Astrocyte (in vitro differentiated cells and primary cell): ENCODE measurements at regions not wholly inside any gene's neighbourhood (a gene's known extent, or its start where the extent isn't known, plus 50 kb on each side); places are given as distances from the start of the nearest gene placed in this dataset.

Experiments used
- DNase-seq: peaks from one replicate; pipeline ENCODE4 v3.0.0-alpha.2; 2010; ENCODE audit warnings: low read depth
- FAIRE-seq: peaks from 2 replicates; lab custom pipeline; 2011; peaks lifted over from hg19 to GRCh38; lab: Jason Lieb, UNC
- H2AFZ ChIP-seq: 2 replicates; pipeline ENCODE4 v1.6.0; 2012; ENCODE audit warnings: low read depth, low read length, inconsistent platforms
- H3K27ac ChIP-seq: 2 replicates; pipeline ENCODE4 v1.5.1; 2011; ENCODE audit warnings: low read depth, low read length, inconsistent platforms
- H3K27me3 ChIP-seq: 2 replicates; pipeline ENCODE4 v1.6.0; 2011; ENCODE audit warnings: low read length, inconsistent platforms; ENCODE audit not compliant: insufficient read depth
- H3K36me3 ChIP-seq: 2 replicates; pipeline ENCODE4 v1.5.1; 2011; ENCODE audit warnings: low read length, inconsistent platforms; ENCODE audit not compliant: insufficient read depth
- H3K4me1 ChIP-seq: 2 replicates; pipeline ENCODE4 v1.5.1; 2011; ENCODE audit warnings: low read length, inconsistent platforms; ENCODE audit not compliant: insufficient read depth
- H3K4me2 ChIP-seq: 2 replicates; pipeline ENCODE4 v1.6.0; 2012; ENCODE audit warnings: low read length, inconsistent platforms
- H3K4me3 ChIP-seq: 2 replicates; pipeline ENCODE4 v1.5.1; 2011; ENCODE audit warnings: low read depth, mild to moderate bottlenecking, low read length, inconsistent platforms; ENCODE audit not compliant: insufficient read depth
- H3K79me2 ChIP-seq: 2 replicates; pipeline ENCODE4 v1.6.0; 2012; ENCODE audit warnings: mild to moderate bottlenecking, low read length, inconsistent platforms; ENCODE audit not compliant: insufficient read depth
- H3K9ac ChIP-seq: 2 replicates; pipeline ENCODE4 v1.6.0; 2012; ENCODE audit warnings: mild to moderate bottlenecking, low read length, inconsistent platforms
- H3K9me3 ChIP-seq: 2 replicates; pipeline ENCODE4 v1.5.1; 2012; ENCODE audit warnings: low read depth, mild to moderate bottlenecking, low read length, inconsistent platforms; ENCODE audit not compliant: insufficient read depth
- H4K20me1 ChIP-seq: 2 replicates; pipeline ENCODE4 v1.6.0; 2012; ENCODE audit warnings: low read length, inconsistent platforms; ENCODE audit not compliant: insufficient read depth
- H3K27ac Mint-ChIP-seq: one replicate; pipeline ENCODE4 v1.8.0; 2021; ENCODE audit warnings: mild to moderate bottlenecking, mixed read lengths; ENCODE audit not compliant: unreplicated experiment
- H3K27me3 Mint-ChIP-seq: one replicate; pipeline ENCODE4 v1.8.0; 2021; ENCODE audit warnings: low read depth, mixed read lengths; ENCODE audit not compliant: unreplicated experiment
- H3K36me3 Mint-ChIP-seq: one replicate; pipeline ENCODE4 v1.8.0; 2021; ENCODE audit warnings: low read depth, mixed read lengths; ENCODE audit not compliant: unreplicated experiment
- H3K4me1 Mint-ChIP-seq: one replicate; pipeline ENCODE4 v1.8.0; 2021; ENCODE audit warnings: low read depth, mixed read lengths; ENCODE audit not compliant: unreplicated experiment
- H3K4me3 Mint-ChIP-seq: one replicate; pipeline ENCODE4 v1.8.0; 2021; ENCODE audit warnings: mild to moderate bottlenecking, moderate library complexity, mixed read lengths; ENCODE audit not compliant: unreplicated experiment
- H3K9me3 Mint-ChIP-seq: one replicate; pipeline ENCODE4 v1.8.0; 2021; ENCODE audit warnings: mild to moderate bottlenecking, mixed read lengths; ENCODE audit not compliant: unreplicated experiment
- CTCF ChIP-seq: IDR thresholded peaks from 2 replicates; pipeline ENCODE4 v1.5.1; 2011; ENCODE audit warnings: low read depth, mild to moderate bottlenecking, inconsistent platforms, low read length, moderate library complexity; ENCODE audit not compliant: insufficient read depth
- EZH2 ChIP-seq: IDR thresholded peaks from 2 replicates; pipeline ENCODE4 v1.6.1; 2012; ENCODE audit warnings: mild to moderate bottlenecking, low read length, inconsistent platforms; ENCODE audit not compliant: insufficient read depth

- H3K27me3 ChIP-seq: no peaks in the 10 kb centered on the region
- H3K36me3 ChIP-seq: no peaks in the 10 kb centered on the region
- TF ChIP-seq CTCF (no peak), EZH2 (no peak)
- Mint-ChIP-seq H3K9me3 (peaks cover 3% of the 10 kb centered on the region), H3K27ac (no peak overlapping the region), H3K4me1 (peaks cover 13% of the 10 kb centered on the region), H3K4me3 (no peak overlapping the region), H3K27me3 (peaks cover 35% of the 10 kb centered on the region), H3K36me3 (no peaks in the 10 kb centered on the region)
- no peaks in the 10 kb centered on the region for H4K20me1 ChIP-seq
- no peak overlapping the region for H3K4me2 ChIP-seq
- H3K4me1 ChIP-seq: no peaks in the 10 kb centered on the region
- H3K27ac ChIP-seq: no peak overlapping the region
- H3K4me3 ChIP-seq: no peak overlapping the region
- no peaks in the 10 kb centered on the region for H3K9me3 ChIP-seq
- no peaks in the 10 kb centered on the region for H3K79me2 ChIP-seq
- no peak for FAIRE-seq
- no peak overlapping the region for H3K9ac ChIP-seq
- no peak for DNase-seq
- no peak overlapping the region for H2AFZ ChIP-seq
These were observed 595.1 kb downstream of the BUD13 start for GRCh38 chr11:116177521-116178210.

- Mint-ChIP-seq H3K36me3 (no peaks in the 10 kb centered on the region), H3K27ac (no peak overlapping the region), H3K4me1 (peaks cover 13% of the 10 kb centered on the region), H3K9me3 (peaks cover 3% of the 10 kb centered on the region), H3K27me3 (peaks cover 34% of the 10 kb centered on the region), H3K4me3 (no peak overlapping the region)
- H2AFZ ChIP-seq: no peak overlapping the region
- no peak overlapping the region for H3K27ac ChIP-seq
- H4K20me1 ChIP-seq: no peaks in the 10 kb centered on the region
- H3K9me3 ChIP-seq: no peaks in the 10 kb centered on the region
- H3K4me1 ChIP-seq: no peaks in the 10 kb centered on the region
- FAIRE-seq (no peak), DNase-seq (no peak)
- no peaks in the 10 kb centered on the region for H3K79me2 ChIP-seq
- H3K27me3 ChIP-seq: no peaks in the 10 kb centered on the region
- H3K4me2 ChIP-seq: no peak overlapping the region
- H3K36me3 ChIP-seq: no peaks in the 10 kb centered on the region
- no peak overlapping the region for H3K9ac ChIP-seq
- H3K4me3 ChIP-seq: no peak overlapping the region
- TF ChIP-seq EZH2 (no peak), CTCF (no peak)
These were observed 596.2 kb downstream of the BUD13 start for GRCh38 chr11:116176484-116177005.

- H3K4me3 ChIP-seq: no peak overlapping the region
- Mint-ChIP-seq H3K4me3 (no peak overlapping the region), H3K27ac (no peak overlapping the region), H3K9me3 (peaks cover 3% of the 10 kb centered on the region), H3K36me3 (no peaks in the 10 kb centered on the region), H3K27me3 (peaks cover 29% of the 10 kb centered on the region), H3K4me1 (peaks cover 13% of the 10 kb centered on the region)
- no peaks in the 10 kb centered on the region for H3K27me3 ChIP-seq
- DNase-seq: no peak
- FAIRE-seq: no peak
- no peaks in the 10 kb centered on the region for H3K9me3 ChIP-seq
- H3K9ac ChIP-seq: no peak overlapping the region
- no peaks in the 10 kb centered on the region for H3K4me1 ChIP-seq
- no peaks in the 10 kb centered on the region for H3K36me3 ChIP-seq
- H3K27ac ChIP-seq: no peak overlapping the region
- TF ChIP-seq CTCF (no peak), EZH2 (no peak)
- no peak overlapping the region for H3K4me2 ChIP-seq
- H3K79me2 ChIP-seq: no peaks in the 10 kb centered on the region
- H4K20me1 ChIP-seq: no peaks in the 10 kb centered on the region
- no peak overlapping the region for H2AFZ ChIP-seq
These were observed 597.1 kb downstream of the BUD13 start for GRCh38 chr11:116175707-116176106.
